GM21529 (cell line): ENCODE measurements at regions not wholly inside any gene's neighbourhood (a gene's known extent, or its start where the extent isn't known, plus 50 kb on each side); places are given as distances from the start of the nearest gene placed in this dataset.

ENCODE experiments used
- ATAC-seq: cut with Tn5 transposase; IDR thresholded peaks from one replicate; pipeline ENCODE4 v1.9.1; 2021; ENCODE audit not compliant: unreplicated experiment

DNA sequence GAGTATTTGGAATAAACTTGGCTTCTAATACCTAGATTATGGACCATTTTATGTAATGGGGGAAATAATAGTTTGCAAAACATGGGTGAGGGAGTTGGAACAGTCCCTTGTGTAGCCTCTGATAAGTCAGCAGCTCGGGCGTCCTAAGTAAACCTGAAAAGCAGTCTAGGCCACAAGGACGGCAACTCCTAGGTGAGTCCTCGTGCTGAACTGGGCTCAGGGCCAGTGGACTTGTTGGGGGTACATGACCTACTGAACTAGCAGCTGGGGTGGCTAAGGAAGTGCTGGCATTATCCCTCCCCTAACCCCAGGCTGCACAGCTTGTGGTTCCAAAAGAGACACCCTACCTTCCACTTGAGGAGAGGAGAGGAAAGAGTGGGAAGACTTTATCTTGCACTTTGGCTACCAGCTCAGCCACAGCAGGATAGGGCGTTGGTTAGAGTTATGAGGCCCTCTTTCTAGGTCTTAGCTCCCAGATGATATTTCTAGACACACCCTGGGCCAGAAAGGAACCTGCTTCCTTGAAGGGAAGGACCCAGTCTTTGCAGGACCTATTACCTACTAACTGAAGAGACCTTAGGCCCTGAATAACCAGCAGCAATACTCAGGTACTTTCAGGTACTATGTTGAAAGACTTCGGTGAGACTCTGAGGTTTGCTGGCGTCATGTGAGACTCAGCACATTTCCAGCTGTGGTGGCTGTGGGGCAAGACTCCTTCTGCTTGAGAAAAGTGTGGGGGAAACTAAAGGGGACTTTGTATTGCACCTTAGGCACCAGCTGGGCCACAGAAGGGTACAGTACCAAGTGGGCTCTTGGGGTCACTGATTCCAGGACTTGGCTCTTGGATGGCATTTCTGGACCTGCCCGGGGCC is 71.0 kb downstream of the AQP4 start:
- no peak for ATAC-seq

DNA sequence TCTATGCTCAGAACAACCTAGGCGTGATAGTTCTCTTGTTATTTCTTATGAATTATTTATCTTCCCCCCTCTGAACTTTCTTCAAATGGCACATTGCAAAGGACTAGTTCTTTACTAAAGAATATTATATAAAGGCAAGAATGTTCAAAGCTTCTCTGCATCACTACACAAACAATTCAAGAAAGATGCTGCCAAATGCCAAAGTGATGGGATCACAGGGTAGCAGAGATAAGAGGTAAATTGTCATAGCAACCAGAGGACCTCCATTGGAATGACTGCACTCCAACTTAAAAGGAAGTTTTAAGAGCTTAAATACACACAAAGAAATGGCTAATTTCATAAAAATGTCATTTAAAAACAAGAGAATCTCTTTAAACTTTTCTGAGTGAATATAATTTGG is 72.8 kb downstream of the AQP4 start:
- ATAC-seq = no peak

DNA sequence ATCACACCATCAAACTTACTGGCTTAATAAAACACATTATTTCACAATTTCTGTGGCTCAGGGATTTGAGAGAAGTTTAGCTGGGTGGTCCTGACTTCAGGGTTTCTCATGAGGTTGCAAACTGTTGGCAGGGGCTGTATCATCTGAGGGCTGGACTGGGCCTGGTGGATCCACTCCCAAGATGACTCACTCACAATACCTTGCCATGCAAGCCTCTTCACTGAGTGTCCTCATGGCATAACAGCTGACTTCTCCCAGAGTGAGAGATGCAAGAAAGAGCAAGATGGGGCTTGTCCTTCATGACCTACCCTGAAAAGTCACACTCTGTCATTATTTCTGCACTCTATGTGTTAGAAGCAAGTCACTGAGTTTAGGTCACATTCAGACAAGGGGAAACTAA is 73.8 kb downstream of the AQP4 start:
- ATAC-seq = no peak

DNA sequence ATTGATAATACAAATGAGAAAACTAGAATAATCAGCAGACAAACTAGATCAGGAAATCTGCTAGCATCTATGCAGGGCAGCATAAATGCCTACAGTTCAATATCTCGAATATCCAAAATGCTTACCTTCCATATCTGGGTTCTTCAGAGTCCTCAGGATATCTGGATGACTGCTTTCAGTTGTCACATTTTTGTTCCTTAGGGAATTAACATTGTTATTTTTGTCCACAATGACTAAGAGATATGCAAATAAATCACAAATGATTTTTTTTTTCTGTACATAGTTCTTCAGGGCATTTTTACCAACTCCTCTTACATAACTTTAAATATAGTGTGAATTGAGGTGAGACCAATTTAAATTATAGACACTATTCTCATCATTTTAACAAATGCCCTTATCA is 80.9 kb downstream of the AQP4 start:
- ATAC-seq = no peak

DNA sequence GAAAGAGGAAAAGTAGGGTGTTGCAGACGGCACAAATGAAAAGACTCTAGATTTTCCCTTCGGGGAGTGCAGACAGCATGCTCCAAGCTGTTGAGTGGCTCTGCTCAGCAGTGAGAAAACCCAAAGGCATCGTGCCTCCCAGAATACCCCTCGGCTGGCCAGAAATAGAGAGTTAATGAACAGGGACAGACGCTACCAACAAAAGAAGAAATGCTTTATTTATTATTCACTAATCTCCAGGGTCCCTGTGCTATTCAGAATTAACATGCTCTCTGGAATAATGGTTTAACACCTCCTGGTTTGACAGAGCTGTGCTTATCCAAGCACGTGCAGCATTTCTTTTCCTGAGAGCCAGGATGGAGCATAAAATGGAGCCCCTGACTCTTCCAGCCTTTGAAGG is 82.3 kb downstream of the AQP4 start:
- ATAC-seq = no peak

DNA sequence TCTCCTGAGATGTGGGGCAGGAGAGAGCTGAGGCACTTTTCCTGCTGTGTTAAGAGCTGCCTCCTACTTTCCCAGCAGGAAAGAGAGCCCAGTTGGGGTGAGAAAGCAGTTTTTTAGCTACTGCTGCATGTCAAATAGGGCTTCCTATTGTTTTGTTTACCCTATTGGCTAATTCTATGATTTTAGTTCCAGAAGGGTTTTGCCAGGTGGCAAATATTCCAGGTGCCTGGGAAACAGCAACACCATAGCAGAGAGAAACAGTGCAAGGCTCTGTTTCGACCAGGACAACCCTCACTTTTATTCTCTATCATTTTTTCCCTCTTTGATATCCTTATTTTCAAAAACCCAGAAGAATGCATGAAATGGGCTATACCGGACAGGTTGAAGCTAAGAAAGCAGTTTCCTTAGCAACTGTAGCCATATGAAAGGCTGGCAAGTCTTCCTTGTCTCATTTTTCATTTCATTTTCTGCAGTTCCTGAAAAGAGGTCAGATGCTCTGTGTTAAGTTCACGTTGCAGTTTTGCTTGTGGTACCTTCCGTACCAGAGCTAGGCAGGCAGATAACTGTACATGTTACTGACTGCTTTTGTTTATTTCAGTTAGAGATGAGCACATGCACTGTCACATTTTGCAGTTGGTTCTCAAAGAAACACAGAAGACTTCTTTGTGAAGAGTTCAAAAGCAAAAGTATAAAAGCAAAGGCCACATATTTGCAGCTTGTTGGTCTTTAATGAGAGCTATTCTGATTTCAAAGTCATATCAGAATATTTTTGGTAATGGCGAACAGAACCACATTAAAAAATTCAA is 84.8 kb downstream of the AQP4 start:
- ATAC-seq = no peak

DNA sequence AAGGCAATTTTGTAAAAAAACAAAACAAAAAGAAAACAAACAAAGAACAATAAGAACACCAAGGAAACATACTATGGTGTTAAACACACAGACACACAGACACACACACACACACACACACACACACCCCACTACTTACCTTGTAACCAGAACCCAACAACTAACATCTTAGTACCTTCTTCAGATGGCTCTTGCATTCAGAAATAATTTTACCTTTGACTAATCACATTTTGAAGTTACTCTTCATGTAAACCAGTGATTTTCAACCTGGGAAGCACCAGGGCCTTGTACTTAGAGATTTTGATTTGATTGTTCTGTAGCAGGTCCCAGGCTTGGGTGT is 87.5 kb downstream of the AQP4 start:
- no peak for ATAC-seq

DNA sequence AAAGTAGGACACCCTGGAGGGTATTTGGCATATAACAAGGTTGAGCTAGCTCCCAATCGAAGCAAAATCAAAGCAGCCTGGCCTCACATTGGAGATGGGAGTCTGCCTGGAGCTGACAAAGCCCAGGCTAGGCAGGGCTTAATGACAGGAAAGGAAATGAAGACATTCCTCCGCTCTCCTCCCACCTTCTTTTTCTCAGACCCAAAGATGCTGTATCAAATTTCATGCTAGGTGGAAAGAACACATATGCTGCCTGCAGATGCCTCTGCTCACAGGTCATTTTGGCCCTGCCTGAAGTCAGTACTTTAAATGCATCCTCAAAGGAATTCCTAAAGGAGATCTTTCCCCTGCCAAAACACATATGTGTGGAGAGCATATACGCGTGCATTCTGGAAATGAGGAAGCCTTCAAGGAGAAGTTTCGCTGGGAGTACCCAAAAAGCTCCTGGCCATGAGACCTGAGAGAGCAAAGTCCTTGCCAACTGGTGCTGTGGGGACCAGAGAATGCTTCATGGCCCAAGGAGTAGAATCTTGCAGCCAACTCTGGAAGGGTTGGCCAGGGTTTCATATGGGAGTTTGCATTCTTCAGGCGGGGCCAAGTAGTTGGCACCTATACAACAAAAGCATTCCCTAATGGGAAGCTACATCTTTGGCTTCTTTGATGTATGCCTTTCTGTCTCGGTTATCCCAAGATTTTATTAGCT is 88.0 kb downstream of the AQP4 start:
- no peak for ATAC-seq

DNA sequence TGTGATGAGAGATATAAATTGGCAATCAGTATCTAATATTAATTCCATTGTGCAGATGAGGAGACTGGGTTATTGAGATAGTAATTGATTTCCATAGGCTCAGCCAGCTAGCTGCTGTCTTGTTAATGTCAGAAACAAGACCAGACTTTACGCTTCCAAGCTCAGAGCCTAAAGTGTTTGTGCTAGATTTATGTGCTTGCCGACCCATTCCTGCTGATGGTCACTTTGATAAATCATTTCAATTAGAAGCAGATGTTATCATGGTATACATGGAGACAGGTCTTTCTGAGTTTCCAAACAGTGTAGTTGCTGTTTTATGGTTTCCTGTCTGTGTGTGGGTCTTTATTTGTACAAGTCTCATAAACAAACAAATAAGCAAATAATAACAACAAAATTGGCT is 92.8 kb downstream of the AQP4 start:
- no peak for ATAC-seq

DNA sequence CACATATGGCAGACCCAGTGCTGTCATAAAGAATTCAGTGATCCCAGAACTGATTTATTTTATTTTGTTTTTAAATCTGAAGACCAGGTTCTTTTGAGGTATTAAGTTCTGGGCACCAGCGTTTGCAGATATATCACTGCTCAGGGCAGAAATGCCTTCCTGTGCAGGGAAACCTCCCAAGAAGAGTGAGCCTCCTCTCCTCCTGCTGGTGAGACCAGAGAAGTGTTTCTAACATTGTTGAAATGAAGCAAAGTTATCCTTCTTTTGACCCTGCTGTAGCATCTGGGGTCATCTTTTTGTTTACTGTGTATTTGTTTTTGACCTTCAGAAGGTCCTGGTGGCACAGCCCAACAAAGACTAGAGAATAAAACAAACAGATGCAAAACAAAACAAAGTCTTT is 94.0 kb downstream of the AQP4 start:
- no peak for ATAC-seq

DNA sequence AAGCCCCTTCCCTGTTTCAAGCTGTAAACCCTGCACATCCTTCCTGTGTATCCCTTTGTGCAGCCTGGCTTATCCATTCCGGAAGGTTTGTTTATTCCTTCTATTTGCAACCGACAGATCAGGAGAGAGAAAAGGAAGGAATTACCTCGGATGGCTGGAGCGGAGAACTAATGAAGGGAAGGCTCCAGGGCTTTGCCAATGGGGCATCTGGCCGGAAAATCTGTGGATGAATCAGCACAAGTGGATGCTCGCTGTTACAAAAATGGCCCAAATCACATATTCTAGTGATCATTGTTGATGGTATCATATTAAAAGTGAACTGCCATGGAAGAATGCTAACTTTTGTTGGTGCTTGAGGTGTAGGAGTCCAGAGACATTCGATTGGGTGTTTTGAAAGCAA is 97.1 kb downstream of the AQP4 start:
- ATAC-seq = no peak

DNA sequence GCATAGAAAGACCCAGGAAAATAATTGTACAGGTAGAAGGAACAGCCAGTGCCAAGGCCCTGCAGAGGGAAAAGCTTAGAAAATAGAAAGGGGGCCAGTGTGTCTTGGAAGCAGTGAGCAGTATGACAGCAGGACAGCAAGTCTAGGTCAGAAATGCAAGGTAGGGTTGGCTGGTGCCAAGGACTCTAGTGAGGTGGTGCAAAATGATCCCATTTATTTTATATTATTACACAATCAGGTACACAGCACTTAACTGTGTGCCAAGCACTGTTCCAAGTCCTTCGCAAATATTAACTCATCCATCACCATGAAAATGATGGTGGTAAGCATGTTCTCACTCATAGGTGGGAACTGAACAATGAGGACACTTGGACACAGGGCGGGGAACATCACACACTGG is 100.0 kb downstream of the AQP4 start:
- ATAC-seq = no peak

DNA sequence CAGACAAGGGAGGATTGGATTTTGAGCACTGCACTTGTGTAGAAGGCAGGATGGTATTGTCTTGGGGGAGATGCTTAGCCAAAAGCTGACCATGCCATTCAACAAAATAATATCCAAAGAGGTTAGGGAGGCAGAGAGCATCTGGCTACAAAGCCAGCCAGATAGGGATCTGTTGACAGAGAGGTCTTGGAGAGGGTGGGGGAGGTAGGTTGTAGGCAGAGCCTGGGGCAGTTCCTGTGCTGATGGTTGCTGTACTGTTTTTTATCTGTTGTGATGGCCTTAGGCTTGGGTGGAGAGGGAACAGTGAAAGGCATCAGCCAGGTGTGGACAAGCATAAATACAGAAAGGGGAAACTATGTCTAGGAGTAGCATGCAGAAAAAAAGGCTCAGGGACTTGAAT is 100.9 kb downstream of the AQP4 start:
- ATAC-seq = no peak

DNA sequence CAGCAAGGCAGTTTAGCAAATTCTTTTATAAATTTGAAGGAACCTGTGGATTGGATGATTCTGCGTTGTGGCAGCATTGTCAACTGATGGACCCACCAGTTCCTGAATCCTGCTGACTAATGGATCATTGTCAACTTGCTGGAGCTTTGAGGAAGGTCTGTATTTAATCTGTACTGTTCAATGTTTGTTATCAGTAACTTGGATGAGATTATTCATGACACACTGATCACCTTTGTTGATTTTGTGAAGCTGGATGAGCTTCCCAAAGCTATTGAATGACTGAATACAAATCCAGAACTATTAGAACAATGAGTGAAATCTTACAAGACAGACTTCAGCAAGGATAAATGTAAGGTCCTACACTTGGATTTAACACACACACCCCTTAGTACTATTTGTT is 101.3 kb downstream of the AQP4 start:
- no peak for ATAC-seq

DNA sequence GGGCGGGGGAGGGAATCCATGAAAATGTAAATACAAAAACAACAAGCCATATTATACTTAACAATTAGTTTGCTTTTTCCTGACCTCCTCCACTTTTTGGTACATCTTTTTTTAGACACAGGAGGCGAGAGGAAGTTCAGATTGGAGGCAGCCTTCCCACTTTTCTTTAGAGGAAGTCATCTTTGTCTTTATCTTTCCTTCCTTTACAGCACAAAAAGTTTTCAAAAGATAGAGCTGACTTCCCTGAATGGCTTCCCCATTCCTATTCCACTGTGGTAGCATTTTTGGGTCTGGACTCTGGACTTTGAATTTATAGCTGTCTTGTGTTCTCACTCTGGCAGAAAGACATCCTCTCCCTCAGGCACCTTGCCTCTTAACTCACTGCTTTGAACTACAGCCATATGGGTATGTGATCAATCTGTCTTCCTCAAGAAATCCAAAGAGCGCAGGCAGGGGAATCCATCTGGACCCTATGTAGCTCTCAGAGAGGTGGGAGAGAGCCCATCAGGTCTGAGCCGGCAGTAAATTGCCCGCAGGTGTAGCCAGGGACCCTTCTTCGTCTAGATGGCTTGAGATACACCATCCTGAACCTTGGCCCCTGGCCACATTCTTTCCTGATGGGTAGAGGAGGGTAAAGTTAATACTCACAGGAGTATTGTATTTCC is 101.9 kb downstream of the AQP4 start:
- no peak for ATAC-seq

DNA sequence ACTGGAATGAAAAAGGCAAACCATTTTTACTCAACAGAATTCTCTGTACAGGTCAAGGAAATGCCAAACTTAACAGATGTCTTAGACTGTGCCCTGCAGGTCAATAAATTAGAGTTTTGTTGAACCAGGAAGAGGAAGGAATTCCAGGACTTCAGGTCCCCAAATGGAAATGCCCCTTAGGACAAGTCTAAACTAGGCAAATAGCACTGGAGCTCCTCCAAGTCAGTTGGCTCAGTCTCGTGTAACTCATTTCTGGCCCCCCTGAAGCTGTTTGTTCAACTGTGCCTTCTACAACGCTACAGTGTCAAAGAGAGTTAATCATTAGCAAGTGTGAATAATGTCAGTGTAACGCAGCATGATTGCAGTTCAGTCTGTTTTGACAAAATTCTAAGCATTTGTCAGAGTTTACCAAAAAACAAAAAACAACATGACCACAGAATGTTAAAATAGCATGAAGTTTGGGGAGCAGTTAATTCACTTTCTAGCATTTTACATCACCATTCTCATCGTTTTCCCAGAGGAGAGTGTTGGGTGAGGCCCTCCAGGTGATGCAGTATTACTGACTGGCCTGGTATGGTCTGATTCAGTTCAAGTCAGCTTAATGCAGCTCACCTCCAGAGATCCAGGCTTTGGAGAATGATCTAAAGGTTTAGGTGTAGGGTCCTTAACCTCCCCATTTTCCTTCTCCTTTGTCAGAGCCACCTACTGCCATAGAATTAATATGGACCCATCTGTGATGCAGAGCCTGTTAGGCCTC is 108.1 kb downstream of the AQP4 start:
- no peak for ATAC-seq

DNA sequence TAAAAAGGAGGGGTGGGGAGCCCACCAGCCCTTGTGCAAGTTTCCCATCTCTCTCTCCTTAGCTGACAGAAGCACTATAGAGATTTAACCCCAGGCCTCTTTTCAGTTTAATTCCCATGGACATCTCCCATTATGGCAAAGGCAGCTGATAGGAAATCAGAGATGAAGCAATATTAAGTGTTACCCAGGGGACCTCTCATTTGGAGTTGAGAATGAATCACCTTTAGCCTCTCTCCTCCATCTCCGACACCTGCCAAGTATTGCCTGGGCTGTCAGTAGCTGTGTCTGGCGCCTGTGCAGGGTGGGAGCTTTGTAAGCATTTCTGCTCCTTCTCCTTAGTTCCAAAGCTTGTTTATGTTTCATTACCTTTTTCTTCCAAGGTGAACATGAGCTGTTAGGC is 109.0 kb downstream of the AQP4 start:
- ATAC-seq = no peak

DNA sequence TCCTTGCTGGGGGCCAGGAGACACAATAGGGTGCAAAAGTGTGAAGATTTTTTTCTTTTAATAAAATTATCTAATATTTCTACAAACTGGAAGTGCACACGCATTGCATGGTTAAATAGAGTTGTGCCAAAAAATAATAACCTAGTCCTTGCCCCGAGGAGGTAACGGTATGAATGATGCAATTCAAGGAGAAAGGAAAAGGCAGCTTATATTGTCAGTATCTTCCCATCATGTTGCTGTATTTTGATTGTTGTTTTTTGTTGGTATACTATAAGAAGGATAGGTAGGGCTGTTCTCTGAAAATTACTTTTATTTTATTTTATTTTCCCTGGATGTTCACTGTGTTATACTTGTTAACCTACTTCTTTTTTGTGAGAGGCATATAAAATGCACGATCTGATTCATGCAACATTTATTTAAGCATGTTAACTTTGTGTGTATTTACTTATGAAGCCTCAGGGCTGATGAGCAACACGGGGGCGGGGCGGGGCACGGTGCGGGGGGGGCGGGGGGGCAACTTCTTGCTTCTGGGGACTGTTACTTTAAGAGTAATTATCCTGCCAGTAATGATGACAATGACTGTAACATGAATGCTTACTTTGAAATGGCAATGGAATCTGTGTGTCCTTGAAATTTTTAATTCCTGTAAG is 118.6 kb downstream of the AQP4 start:
- no peak for ATAC-seq

DNA sequence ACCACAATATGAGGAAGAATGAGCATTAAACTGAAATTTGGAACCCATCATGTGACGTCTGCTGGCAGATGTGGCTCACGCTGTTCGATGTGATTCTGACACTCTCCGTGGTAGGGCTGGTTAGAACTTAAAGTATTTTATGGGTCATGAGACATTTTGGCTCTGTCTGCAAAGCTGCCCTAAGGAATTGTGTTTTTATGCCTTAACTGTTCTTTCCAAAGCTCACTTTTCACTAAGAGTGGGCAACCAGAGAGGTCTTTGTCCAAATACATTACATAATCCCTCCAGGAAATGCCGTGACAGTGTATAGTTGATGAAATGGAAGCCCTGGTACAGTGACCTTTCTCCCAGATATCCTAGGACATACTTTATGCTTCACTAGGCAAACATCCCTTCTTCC is 119.1 kb downstream of the AQP4 start:
- no peak for ATAC-seq
